ENCODE measurements at regions not wholly inside any gene's neighbourhood (a gene's known extent, or its start where the extent isn't known, plus 50 kb on each side); places are given as distances from the start of the nearest gene placed in this dataset.

DNA sequence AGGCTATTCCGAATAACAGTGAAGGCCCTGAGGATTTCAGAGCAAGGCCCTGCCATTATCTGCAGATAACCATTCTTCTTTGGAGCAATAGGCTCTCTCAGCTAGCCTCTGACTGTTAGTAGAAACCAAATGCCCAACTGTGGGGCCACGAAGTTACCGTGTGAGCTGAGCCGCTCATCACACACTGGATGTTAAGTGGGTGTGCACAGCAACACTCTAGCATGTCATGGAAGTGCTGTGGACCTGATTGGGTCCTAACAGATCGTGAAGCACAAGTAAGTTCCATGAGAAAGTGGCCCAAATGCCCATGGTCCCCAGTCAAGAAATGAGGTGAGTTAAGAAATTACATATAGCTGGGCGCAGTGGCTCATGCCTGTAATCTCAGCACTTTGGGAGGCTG lies 190.4 kb downstream of the ALG10 start:
- no peak overlapping the region for H3K4me3 ChIP-seq (ENCODE audit: low read depth, low read length)
- DNase-seq (ENCODE audit: low read depth): no peak
- TF ChIP-seq MAX (IDR thresholded peaks at IDR 0.05; ENCODE audit: low read depth, low read length): no peak
- TF ChIP-seq CTCF (IDR thresholded peaks at IDR 0.05; ENCODE audit: low read depth, low read length): no peak
- no peak for TF ChIP-seq POLR2A (IDR thresholded peaks at IDR 0.05; ENCODE audit: extremely low read depth, insufficient read length)
- TF ChIP-seq MYC (IDR thresholded peaks at IDR 0.05; ENCODE audit: low read depth, low read length): no peak

DNA sequence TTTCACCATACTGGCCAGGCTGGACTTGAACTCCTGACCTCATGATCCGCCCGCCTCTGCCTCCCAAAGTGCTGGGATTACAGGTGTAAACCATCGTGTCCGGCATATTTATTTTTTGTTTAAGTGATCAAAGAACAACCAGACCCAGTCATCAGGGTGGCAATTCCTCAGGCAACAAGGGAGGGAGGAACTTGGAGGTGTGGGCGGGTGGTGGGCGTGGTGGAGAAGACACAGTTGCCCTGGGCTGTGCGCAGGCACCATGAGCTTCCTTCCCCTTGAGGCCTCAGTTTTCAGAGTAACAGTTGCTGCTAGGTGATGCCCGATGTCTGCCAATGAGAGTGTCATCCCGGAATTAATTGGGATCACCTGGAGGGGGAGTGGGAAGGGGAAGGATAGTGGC lies 191.7 kb downstream of the ALG10 start:
- no peak for DNase-seq (ENCODE audit: low read depth)
- TF ChIP-seq MAX (IDR thresholded peaks at IDR 0.05; ENCODE audit: low read depth, low read length) (no peak), MYC (IDR thresholded peaks at IDR 0.05; ENCODE audit: low read depth, low read length) (no peak), POLR2A (IDR thresholded peaks at IDR 0.05; ENCODE audit: extremely low read depth, insufficient read length) (no peak), CTCF (IDR thresholded peaks at IDR 0.05; ENCODE audit: low read depth, low read length) (no peak)
- H3K4me3 ChIP-seq (ENCODE audit: low read depth, low read length): no peak overlapping the region

DNA sequence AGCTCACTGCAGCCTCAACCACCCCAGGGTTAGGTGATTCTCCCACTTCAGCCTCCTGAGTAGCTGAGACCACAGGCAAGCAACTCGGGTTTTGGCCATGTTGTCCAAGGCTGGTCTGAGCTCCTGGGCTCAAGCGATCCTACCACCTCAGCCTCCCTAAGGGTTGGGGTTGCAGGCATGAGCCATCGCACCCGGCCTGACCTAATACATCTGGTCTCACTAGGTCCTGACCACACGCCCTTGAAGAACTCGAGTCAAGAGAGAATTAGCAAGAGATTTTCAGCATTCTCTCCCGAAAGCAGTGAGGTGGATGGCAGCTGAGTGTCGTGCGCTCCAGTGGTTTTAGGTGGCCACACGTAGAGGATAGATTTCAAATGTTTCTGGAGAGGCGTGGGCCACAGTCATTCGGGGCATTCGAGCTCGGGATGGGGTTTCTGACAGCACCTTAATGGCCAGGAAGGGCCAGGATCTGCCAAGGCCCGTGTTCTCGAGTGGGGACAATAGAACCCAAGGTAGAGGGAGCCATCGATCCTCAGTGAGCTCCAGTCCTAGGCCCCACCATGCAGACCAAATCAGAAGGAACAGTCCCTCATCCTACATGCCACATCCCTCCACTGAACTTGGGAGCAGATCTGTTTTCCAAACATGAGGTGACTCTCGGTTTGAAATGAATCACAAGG lies 193.1 kb downstream of the ALG10 start:
- TF ChIP-seq CTCF (IDR thresholded peaks at IDR 0.05; ENCODE audit: low read depth, low read length) (no peak), MYC (IDR thresholded peaks at IDR 0.05; ENCODE audit: low read depth, low read length) (no peak), POLR2A (IDR thresholded peaks at IDR 0.05; ENCODE audit: extremely low read depth, insufficient read length) (no peak), MAX (IDR thresholded peaks at IDR 0.05; ENCODE audit: low read depth, low read length) (no peak)
- no peak overlapping the region for H3K4me3 ChIP-seq (ENCODE audit: low read depth, low read length)
- DNase-seq (ENCODE audit: low read depth): no peak

DNA sequence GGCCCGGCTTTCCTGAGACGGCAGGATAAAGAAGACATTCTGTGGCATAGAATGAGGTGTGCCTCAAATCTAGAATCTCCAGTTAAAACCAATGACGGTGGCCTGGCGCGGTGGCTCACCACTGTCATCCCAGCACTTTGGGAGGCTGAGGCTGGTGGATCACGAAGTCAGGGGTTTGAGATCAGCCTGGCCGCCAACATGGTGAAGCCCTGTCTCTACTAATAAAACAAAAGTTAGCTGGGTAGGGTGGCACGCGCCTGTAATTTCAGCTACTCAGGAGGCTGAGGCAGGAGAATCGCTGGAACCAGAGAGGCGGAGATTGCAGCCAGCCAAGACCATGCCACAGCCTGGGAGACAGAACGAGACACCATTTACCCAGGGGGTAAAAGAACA lies 193.6 kb downstream of the ALG10 start:
- TF ChIP-seq POLR2A (IDR thresholded peaks at IDR 0.05; ENCODE audit: extremely low read depth, insufficient read length) (no peak), CTCF (IDR thresholded peaks at IDR 0.05; ENCODE audit: low read depth, low read length) (no peak), MYC (IDR thresholded peaks at IDR 0.05; ENCODE audit: low read depth, low read length) (no peak), MAX (IDR thresholded peaks at IDR 0.05; ENCODE audit: low read depth, low read length) (no peak)
- DNase-seq (ENCODE audit: low read depth): no peak
- H3K4me3 ChIP-seq (ENCODE audit: low read depth, low read length): no peak overlapping the region

GRCh38 chr12:34217660-34218059 lies 195.4 kb downstream of the ALG10 start:
- TF ChIP-seq MAX (IDR thresholded peaks at IDR 0.05; ENCODE audit: low read depth, low read length) (no peak), MYC (IDR thresholded peaks at IDR 0.05; ENCODE audit: low read depth, low read length) (no peak), CTCF (IDR thresholded peaks at IDR 0.05; ENCODE audit: low read depth, low read length) (no peak), POLR2A (IDR thresholded peaks at IDR 0.05; ENCODE audit: extremely low read depth, insufficient read length) (no peak)
- DNase-seq (ENCODE audit: low read depth): no peak
- H3K4me3 ChIP-seq (ENCODE audit: low read depth, low read length): no peak overlapping the region
